ENCODE measurements at regions not wholly inside any gene's neighbourhood (a gene's known extent, or its start where the extent isn't known, plus 50 kb on each side); places are given as distances from the start of the nearest gene placed in this dataset.
"Not testable (repeated sequence)": the region's sequence is repeated elsewhere in the genome, so short reads cannot be mapped to it uniquely, and the experiment has no call there.

GRCh38 chr4:53844551-53844950 lies 219.9 kb downstream of the CHIC2 start:
- Mint-ChIP-seq H3K27ac (no peak overlapping the region), H3K36me3 (no peaks in the 10 kb centered on the region)

GRCh38 chr4:53844133-53844532 lies 220.3 kb downstream of the CHIC2 start:
- Mint-ChIP-seq H3K4me3 (no peak overlapping the region), H3K4me1 (no peaks in the 10 kb centered on the region), H3K9me3 (peaks cover 0 to 5% (median under 1%) of the 10 kb centered on the region in 6 donors), H3K27ac (no peak overlapping the region), H3K36me3 (no peaks in the 10 kb centered on the region), H3K27me3 (ENCODE audit: low read depth in 3 of 3) (peaks cover 0 to 2% (median 2%) of the 10 kb centered on the region in 3 donors)
- no peak for DNase-seq

More at GRCh38 chr4:53844551-53844950, 219.9 kb downstream of the CHIC2 start:
- H3K4me3 Mint-ChIP-seq: no peak overlapping the region
- peaks cover 0 to 2% (median 2%) of the 10 kb centered on the region in 3 donors for H3K27me3 Mint-ChIP-seq (ENCODE audit: low read depth in 3 of 3)
- peaks cover 0 to 4% (median under 1%) of the 10 kb centered on the region in 6 donors for H3K9me3 Mint-ChIP-seq
- no peak for DNase-seq
- H3K4me1 Mint-ChIP-seq: no peaks in the 10 kb centered on the region

DNA sequence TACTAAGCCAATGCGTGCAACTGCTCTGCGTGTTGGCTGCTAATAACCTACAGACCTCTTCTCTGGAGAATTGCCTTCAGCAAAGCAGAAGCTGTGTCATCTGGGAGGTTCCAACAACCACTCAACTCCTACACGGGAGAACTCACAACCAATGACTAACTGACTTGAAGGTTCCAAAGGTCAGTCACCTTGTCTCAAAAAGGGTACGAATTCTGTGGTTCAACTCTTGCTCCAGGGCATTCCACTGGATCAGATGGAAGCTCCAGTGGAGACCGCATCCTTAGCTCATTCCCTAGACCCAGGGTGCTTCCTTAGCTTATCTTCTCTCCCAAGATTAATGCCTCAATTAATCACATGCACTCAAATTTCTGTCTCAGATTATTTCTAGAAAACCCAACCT lies 222.7 kb downstream of the CHIC2 start:
- Mint-ChIP-seq H3K4me1 (no peaks in the 10 kb centered on the region), H3K27me3 (ENCODE audit: low read depth in 3 of 3) (peaks cover 2% of the 10 kb centered on the region in 3 donors), H3K27ac (no peak overlapping the region), H3K36me3 (no peaks in the 10 kb centered on the region), H3K9me3 (peaks cover 0 to 16% (median 7%) of the 10 kb centered on the region in 6 donors), H3K4me3 (no peak overlapping the region)
- DNase-seq: no peak

- H3K36me3 Mint-ChIP-seq: no peaks in the 10 kb centered on the region
- H3K4me3 Mint-ChIP-seq: no peak overlapping the region
- no peaks in the 10 kb centered on the region for H3K4me1 Mint-ChIP-seq
- H3K9me3 Mint-ChIP-seq: peaks cover 1 to 22% (median 9%) of the 10 kb centered on the region in 6 donors
- H3K27ac Mint-ChIP-seq: no peak overlapping the region
- peaks cover 2% of the 10 kb centered on the region in 3 donors for H3K27me3 Mint-ChIP-seq (ENCODE audit: low read depth in 3 of 3)
- DNase-seq: no peak
Measured at GRCh38 chr4:53840643-53841042, 223.8 kb downstream of the CHIC2 start.

GRCh38 chr4:53833302-53834003 lies 231.0 kb downstream of the CHIC2 start:
- not testable (repeated sequence) for H3K4me3 Mint-ChIP-seq; H3K27ac Mint-ChIP-seq; H3K36me3 Mint-ChIP-seq; H3K27me3 Mint-ChIP-seq (ENCODE audit: low read depth in 3 of 3); DNase-seq; H3K4me1 Mint-ChIP-seq
- H3K9me3 Mint-ChIP-seq: peaks cover 10 to 44% (median 17%) of the 10 kb centered on the region in 6 donors

DNA sequence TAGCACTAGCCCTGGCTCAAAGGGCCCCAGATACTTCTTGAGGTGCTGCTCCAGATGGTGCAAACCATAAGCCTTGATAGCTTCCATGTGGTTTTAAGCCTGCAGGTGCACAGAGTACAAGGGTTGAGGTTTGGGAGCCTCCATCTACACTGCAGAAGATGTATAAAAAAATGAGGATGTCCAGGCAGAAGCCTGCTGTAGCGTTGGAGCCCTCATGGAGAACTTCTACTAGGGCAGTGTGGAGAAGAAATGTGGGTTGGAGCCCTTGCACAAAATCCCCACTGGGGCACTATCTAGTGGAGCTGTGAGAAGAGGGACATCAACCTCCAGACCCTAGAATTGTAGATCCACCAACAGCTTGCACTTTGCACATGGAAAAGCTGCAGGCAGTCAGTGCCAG lies 231.9 kb downstream of the CHIC2 start:
- no peak overlapping the region for H3K27ac Mint-ChIP-seq
- H3K9me3 Mint-ChIP-seq: peaks cover 10 to 36% (median 16%) of the 10 kb centered on the region in 6 donors
- H3K4me3 Mint-ChIP-seq: no peak overlapping the region
- peaks cover 0 to 5% (median 2%) of the 10 kb centered on the region in 3 donors for H3K27me3 Mint-ChIP-seq (ENCODE audit: low read depth in 3 of 3)
- H3K36me3 Mint-ChIP-seq: peaks cover 0 to 5% (median 3%) of the 10 kb centered on the region in 3 donors
- no peak for DNase-seq
- H3K4me1 Mint-ChIP-seq: no peaks in the 10 kb centered on the region

DNA sequence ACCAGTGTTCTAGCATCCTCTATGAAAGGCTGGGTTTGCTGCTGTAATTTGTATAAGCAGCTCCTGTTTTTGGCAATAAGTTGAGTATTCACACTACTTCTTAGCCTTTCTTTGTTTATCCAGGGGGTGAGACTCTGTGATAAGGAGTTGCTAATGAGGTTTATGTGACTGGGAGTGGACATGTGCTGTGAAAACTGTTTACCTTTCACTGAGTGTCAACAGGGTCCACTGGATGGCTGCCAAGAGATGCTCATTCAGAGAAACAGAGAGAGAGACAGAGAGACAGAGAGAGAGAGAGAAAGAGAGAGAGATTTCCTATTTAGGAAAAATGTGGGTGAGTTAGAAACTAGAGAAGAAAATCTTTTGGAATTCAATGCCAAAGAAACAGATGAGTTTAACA lies 233.9 kb downstream of the CHIC2 start:
- Mint-ChIP-seq H3K36me3 (peaks cover 0 to 5% (median 3%) of the 10 kb centered on the region in 3 donors), H3K9me3 (peaks cover 10 to 29% (median 14%) of the 10 kb centered on the region in 6 donors), H3K27me3 (ENCODE audit: low read depth in 3 of 3) (peaks cover 0 to 6% (median 2%) of the 10 kb centered on the region in 3 donors), H3K4me1 (no peaks in the 10 kb centered on the region), H3K4me3 (no peak overlapping the region), H3K27ac (no peak overlapping the region)
- no peak for DNase-seq

GRCh38 chr4:53821179-53821851 lies 230.0 kb upstream of the LNX1 start:
- Mint-ChIP-seq H3K36me3 (no peaks in the 10 kb centered on the region), H3K9me3 (peaks cover 0 to 2% (median under 1%) of the 10 kb centered on the region in 6 donors), H3K27ac (no peak overlapping the region), H3K27me3 (ENCODE audit: low read depth in 3 of 3) (peaks cover 0 to 2% (median 0%) of the 10 kb centered on the region in 3 donors), H3K4me3 (no peak overlapping the region), H3K4me1 (no peaks in the 10 kb centered on the region)
- no peak for DNase-seq

- DNase-seq: no peak
- no peaks in the 10 kb centered on the region for H3K4me1 Mint-ChIP-seq
- no peak overlapping the region for H3K27ac Mint-ChIP-seq
- H3K36me3 Mint-ChIP-seq: no peaks in the 10 kb centered on the region
- H3K4me3 Mint-ChIP-seq: no peak overlapping the region
- peaks cover 0 to 2% (median 0%) of the 10 kb centered on the region in 3 donors for H3K27me3 Mint-ChIP-seq (ENCODE audit: low read depth in 3 of 3)
- H3K9me3 Mint-ChIP-seq: peaks cover 0 to 2% (median 0%) of the 10 kb centered on the region in 6 donors
Measured at GRCh38 chr4:53818104-53818503, 226.8 kb upstream of the LNX1 start.

GRCh38 chr4:53816561-53816960 lies 225.3 kb upstream of the LNX1 start:
- Mint-ChIP-seq H3K9me3 (no peaks in the 10 kb centered on the region), H3K4me1 (no peaks in the 10 kb centered on the region), H3K4me3 (no peak overlapping the region), H3K36me3 (no peaks in the 10 kb centered on the region), H3K27ac (no peak overlapping the region), H3K27me3 (ENCODE audit: low read depth in 3 of 3) (peaks cover 0 to 2% (median 0%) of the 10 kb centered on the region in 3 donors)
- no peak for DNase-seq

DNA sequence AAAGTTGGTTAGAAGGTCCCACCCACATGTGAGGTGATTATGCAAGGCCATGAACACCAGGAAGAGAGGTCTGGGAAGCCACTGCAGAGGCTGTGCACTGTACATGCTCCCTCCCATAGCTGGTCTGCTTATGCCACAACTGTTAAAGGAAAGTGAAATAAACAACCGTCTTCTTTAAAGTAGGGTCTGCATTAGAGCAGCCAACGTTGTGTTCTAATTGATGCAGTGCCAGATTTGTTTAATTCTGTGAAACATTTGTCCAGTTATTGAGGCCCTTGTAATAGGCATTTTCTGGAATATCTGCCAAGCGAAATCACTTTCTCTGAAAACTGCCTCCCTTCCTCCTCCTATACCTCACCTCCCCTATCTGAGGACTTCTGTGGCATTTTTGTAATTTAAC lies 224.0 kb upstream of the LNX1 start:
- peaks cover 0 to 2% (median 0%) of the 10 kb centered on the region in 3 donors for H3K27me3 Mint-ChIP-seq (ENCODE audit: low read depth in 3 of 3)
- no peak overlapping the region for H3K4me3 Mint-ChIP-seq
- DNase-seq: no peak
- no peaks in the 10 kb centered on the region for H3K36me3 Mint-ChIP-seq
- H3K9me3 Mint-ChIP-seq: no peaks in the 10 kb centered on the region
- no peaks in the 10 kb centered on the region for H3K4me1 Mint-ChIP-seq
- no peak overlapping the region for H3K27ac Mint-ChIP-seq

DNA sequence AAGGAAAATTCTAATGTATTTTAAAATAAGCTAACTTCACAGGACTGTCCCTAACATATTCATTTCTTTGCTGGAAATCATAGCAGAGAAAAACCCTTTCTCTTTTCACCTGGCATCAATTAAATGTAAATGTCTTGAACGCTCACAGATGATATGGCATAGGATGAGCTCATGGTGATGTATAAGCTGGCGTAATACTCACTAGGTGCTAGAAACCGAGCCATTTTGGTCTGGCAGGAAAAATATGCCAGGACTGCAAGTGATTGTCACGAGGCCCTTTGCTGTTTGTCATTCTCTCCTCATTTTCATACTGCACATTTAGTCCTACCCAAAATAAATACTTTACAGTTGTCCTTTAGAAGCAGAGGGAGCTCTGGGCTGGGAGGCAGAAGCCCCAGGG lies 222.7 kb upstream of the LNX1 start:
- Mint-ChIP-seq H3K27ac (no peak overlapping the region), H3K4me3 (no peak overlapping the region), H3K27me3 (ENCODE audit: low read depth in 3 of 3) (peaks cover 0 to 2% (median 0%) of the 10 kb centered on the region in 3 donors), H3K9me3 (peaks cover 0 to 2% (median 0%) of the 10 kb centered on the region in 6 donors), H3K4me1 (no peaks in the 10 kb centered on the region), H3K36me3 (no peaks in the 10 kb centered on the region)
- no peak for DNase-seq

GRCh38 chr4:53810643-53811042 lies 219.4 kb upstream of the LNX1 start:
- H3K4me3 Mint-ChIP-seq: no peak overlapping the region
- no peak for DNase-seq
- H3K27ac Mint-ChIP-seq: no peak overlapping the region
- no peaks in the 10 kb centered on the region for H3K4me1 Mint-ChIP-seq
- H3K36me3 Mint-ChIP-seq: no peaks in the 10 kb centered on the region
- no peaks in the 10 kb centered on the region for H3K27me3 Mint-ChIP-seq (ENCODE audit: low read depth in 3 of 3)
- H3K9me3 Mint-ChIP-seq: peaks cover 0 to 3% (median 0%) of the 10 kb centered on the region in 6 donors

DNA sequence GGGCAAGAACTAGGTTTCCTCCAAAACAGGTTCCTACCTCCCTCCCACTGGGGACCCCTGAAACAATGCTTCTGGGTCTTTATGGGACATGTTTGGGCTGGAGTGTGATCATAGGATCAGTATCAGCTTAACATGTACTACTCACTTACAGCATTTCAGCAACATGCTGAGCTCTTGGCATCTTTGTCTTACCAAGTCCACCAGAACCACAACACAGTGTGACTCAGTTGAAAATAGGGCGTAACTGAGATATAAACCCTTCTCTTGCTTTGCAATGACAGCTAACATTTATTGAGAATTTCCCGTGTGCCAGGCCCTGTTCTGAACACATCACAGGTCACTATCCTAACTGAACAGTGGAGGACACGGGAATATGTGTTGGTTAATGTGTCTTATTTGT lies 218.5 kb upstream of the LNX1 start:
- no peaks in the 10 kb centered on the region for H3K4me1 Mint-ChIP-seq
- H3K9me3 Mint-ChIP-seq: peaks cover 0 to 3% (median 0%) of the 10 kb centered on the region in 6 donors
- H3K4me3 Mint-ChIP-seq: no peak overlapping the region
- no peak overlapping the region for H3K27ac Mint-ChIP-seq
- DNase-seq: no peak
- no peaks in the 10 kb centered on the region for H3K36me3 Mint-ChIP-seq
- no peaks in the 10 kb centered on the region for H3K27me3 Mint-ChIP-seq (ENCODE audit: low read depth in 3 of 3)
